Neuron (in vitro differentiated cells): ENCODE measurements at regions not wholly inside any gene's neighbourhood (a gene's known extent, or its start where the extent isn't known, plus 50 kb on each side); places are given as distances from the start of the nearest gene placed in this dataset.

Source experiments
- H2AFZ ChIP-seq: one replicate; pipeline ENCODE4 v1.6.1; 2013; ENCODE audit warnings: low read depth, mild to moderate bottlenecking, inconsistent platforms, low read length, moderate library complexity
- H3K27me3 ChIP-seq: one replicate; pipeline ENCODE4 v1.6.1; 2013; ENCODE audit warnings: low read length; ENCODE audit not compliant: insufficient read depth
- H3K36me3 ChIP-seq: one replicate; pipeline ENCODE4 v1.6.1; 2013; ENCODE audit warnings: low read length; ENCODE audit not compliant: insufficient read depth
- H3K4me1 ChIP-seq: one replicate; pipeline ENCODE4 v1.6.1; 2013; ENCODE audit warnings: low read length; ENCODE audit not compliant: insufficient read depth
- H3K4me3 ChIP-seq: 2 replicates; pipeline ENCODE4 v1.5.1; 2013; ENCODE audit warnings: mild to moderate bottlenecking, low read length, moderate library complexity
- H3K9me3 ChIP-seq: one replicate; pipeline ENCODE4 v1.6.1; 2013; ENCODE audit warnings: low read length

GRCh38 chr19:31498781-31499180 lies 149.5 kb upstream of the TSHZ3 start:
- Histone ChIP-seq H3K4me1 (no peaks in the 10 kb centered on the region), H3K36me3 (no peaks in the 10 kb centered on the region), H3K27me3 (no peaks in the 10 kb centered on the region), H3K9me3 (no peaks in the 10 kb centered on the region), H2AFZ (no peak overlapping the region), H3K4me3 (no peak overlapping the region)

DNA sequence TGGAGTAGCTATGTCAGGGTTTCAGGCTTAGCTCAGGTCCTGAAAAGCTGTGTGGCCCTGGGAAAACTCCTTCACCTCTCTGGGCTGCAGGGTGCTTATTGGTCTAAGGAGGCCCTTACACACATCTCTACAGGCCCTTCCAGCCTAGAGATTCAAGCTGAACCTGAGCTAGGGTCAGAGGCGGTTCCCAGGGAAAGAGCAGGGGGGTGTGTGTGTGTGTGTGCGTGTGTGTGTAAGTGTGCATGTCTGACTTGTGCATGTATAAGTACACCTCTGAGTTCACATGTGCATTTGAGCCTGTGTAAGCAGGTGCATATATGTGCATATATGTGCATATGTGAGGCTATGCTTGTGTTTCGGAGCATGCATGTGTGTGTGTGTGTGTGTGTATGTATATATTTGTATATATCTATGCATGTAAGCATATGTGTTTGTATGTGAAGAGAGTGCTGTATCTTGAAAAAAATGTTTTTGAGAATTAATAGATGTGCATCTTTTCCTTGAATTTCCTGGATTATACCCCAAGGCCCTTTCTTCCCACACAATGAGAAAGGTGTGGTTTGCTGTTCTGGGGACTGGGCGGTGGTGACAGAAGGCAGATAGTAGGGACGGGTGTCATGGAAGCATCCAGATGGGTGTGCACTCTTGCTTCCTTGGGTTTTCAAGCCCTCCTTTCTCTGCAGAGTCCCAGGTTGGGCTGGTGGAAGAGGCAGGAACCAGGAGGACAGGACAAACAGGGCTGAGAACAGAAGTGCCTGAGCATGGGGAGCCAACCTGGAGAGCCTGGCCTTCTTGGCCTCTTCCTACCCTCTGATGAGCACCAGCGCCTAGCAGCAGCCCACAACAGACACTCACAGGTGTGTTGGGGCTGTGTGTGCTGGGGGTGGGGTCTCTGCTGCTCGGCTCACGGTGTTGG lies 150.3 kb upstream of the TSHZ3 start:
- Histone ChIP-seq H3K4me3 (no peak overlapping the region), H3K9me3 (no peaks in the 10 kb centered on the region), H3K36me3 (no peaks in the 10 kb centered on the region), H3K4me1 (no peaks in the 10 kb centered on the region), H3K27me3 (no peaks in the 10 kb centered on the region), H2AFZ (no peak overlapping the region)

DNA sequence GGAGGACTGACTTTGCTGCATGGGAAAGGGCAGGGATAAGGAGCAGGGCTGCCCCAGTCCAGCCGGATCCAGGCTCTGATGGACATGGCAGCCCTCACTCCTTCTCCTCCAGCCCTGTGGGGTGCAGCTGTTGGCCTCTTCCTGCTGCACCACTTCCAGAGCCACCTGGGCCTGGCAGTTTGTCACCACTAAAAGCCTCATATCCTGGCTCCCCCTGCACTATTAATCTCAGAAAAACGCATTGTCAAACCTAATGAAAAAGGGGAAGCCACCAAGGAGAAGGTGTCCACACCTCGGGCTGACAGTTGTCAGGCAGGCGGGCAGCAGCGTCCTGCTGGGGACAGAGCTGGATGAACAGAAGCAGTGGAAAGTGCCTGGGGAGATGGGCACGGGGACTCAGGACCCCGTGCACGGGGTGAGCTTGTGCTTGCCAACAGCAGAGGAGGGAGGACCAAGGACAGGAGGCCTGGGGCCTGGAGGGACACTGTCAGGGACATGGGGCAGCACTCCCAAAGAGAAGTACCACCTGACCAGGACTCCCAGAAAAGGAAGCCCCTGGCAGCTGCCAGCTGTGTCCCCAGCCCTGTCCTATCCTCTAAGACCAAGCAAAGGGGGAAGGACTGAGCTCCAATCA lies 151.1 kb upstream of the TSHZ3 start:
- Histone ChIP-seq H3K36me3 (no peaks in the 10 kb centered on the region), H2AFZ (no peak overlapping the region), H3K9me3 (no peaks in the 10 kb centered on the region), H3K4me3 (no peak overlapping the region), H3K27me3 (no peaks in the 10 kb centered on the region), H3K4me1 (no peaks in the 10 kb centered on the region)

GRCh38 chr19:31500946-31501345 lies 151.7 kb upstream of the TSHZ3 start:
- Histone ChIP-seq H2AFZ (no peak overlapping the region), H3K27me3 (no peaks in the 10 kb centered on the region), H3K4me3 (no peak overlapping the region), H3K9me3 (no peaks in the 10 kb centered on the region), H3K36me3 (no peaks in the 10 kb centered on the region), H3K4me1 (no peaks in the 10 kb centered on the region)

GRCh38 chr19:31501427-31502195 lies 152.4 kb upstream of the TSHZ3 start:
- Histone ChIP-seq H3K36me3 (no peaks in the 10 kb centered on the region), H3K27me3 (no peaks in the 10 kb centered on the region), H3K9me3 (no peaks in the 10 kb centered on the region), H3K4me1 (no peaks in the 10 kb centered on the region), H2AFZ (no peak overlapping the region), H3K4me3 (no peak overlapping the region)

GRCh38 chr19:31502536-31503170 lies 153.4 kb upstream of the TSHZ3 start:
- Histone ChIP-seq H3K9me3 (no peaks in the 10 kb centered on the region), H3K36me3 (no peaks in the 10 kb centered on the region), H3K4me1 (no peaks in the 10 kb centered on the region), H3K4me3 (no peak overlapping the region), H3K27me3 (no peaks in the 10 kb centered on the region), H2AFZ (no peak overlapping the region)

DNA sequence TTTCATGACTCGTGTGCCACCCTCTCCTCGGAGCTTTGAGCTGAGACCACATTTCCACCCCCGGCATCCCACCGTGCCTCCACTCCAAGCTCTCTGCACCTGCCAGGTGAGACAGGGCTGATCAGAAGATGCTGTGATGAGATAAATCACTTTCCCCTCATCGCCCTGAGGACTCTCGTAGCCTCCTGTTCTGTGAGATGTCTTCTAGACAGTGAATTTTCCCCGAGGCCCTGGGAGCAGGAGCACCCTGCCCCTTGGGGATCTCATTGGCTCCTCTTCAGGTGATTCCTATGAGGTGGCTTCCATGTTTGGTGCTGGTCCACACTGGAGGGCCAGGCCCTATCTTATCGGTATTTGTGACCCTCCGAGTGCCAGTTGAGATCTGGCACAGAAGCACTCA lies 154.0 kb upstream of the TSHZ3 start:
- Histone ChIP-seq H3K9me3 (no peaks in the 10 kb centered on the region), H3K27me3 (no peaks in the 10 kb centered on the region), H3K4me3 (no peak overlapping the region), H3K4me1 (no peaks in the 10 kb centered on the region), H2AFZ (no peak overlapping the region), H3K36me3 (no peaks in the 10 kb centered on the region)

DNA sequence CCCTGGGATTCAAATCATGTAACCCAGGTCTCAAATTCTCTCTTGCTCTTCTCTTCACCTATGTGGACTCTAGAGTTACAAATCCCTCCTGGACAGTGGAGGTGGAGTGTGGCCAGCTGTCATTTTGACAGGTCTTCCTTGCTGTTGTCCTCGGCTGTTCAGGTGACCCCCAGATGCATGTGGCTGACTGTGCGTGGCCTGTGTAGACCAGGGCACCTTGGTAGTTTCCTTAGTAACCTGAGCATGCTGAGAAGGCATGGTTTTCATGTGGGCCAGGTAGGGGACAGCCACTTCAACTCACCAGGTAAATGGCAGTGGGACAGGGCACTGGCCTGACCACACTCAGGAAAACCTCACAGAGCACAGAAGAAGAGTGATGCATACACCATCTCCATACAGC lies 155.0 kb upstream of the TSHZ3 start:
- H3K27me3 ChIP-seq, result no peaks in the 10 kb centered on the region
- H3K36me3 ChIP-seq, result no peaks in the 10 kb centered on the region
- no peaks in the 10 kb centered on the region for H3K4me1 ChIP-seq
- H3K9me3 ChIP-seq, result no peaks in the 10 kb centered on the region
- H2AFZ ChIP-seq, result no peak overlapping the region
- H3K4me3 ChIP-seq, result no peak overlapping the region

DNA sequence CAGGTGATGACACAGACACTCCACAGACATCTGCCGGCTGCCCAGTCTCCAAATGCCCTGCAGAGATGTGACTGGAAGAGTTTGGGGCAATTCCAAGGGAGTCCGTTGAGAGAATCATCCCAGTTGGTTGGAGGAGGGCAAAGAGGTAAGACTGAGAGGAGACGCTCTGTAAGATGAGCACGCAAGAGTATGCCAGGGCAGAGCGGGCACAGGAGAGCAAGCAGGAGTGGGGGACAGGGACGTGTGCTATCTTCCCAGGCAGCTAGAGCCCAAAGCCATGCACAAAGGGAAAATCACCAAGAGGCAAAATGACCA lies 156.3 kb upstream of the TSHZ3 start:
- H3K9me3 ChIP-seq, result no peaks in the 10 kb centered on the region
- no peaks in the 10 kb centered on the region for H3K27me3 ChIP-seq
- no peaks in the 10 kb centered on the region for H3K4me1 ChIP-seq
- no peak overlapping the region for H2AFZ ChIP-seq
- no peaks in the 10 kb centered on the region for H3K36me3 ChIP-seq
- no peak overlapping the region for H3K4me3 ChIP-seq

- no peak overlapping the region for H3K4me3 ChIP-seq
These were observed 156.9 kb upstream of the TSHZ3 start for GRCh38 chr19:31506102-31506501.

GRCh38 chr19:31510635-31511034 lies 161.4 kb upstream of the TSHZ3 start:
- H3K4me1 ChIP-seq, result no peaks in the 10 kb centered on the region
- H2AFZ ChIP-seq, result no peak overlapping the region
- H3K36me3 ChIP-seq, result no peaks in the 10 kb centered on the region
- H3K9me3 ChIP-seq, result no peaks in the 10 kb centered on the region
- H3K4me3 ChIP-seq, result no peak overlapping the region
- H3K27me3 ChIP-seq, result no peaks in the 10 kb centered on the region

More at GRCh38 chr19:31506102-31506501, 156.9 kb upstream of the TSHZ3 start:
- Histone ChIP-seq H3K9me3 (no peaks in the 10 kb centered on the region), H3K36me3 (no peaks in the 10 kb centered on the region), H2AFZ (no peak overlapping the region), H3K4me1 (no peaks in the 10 kb centered on the region), H3K27me3 (no peaks in the 10 kb centered on the region)

DNA sequence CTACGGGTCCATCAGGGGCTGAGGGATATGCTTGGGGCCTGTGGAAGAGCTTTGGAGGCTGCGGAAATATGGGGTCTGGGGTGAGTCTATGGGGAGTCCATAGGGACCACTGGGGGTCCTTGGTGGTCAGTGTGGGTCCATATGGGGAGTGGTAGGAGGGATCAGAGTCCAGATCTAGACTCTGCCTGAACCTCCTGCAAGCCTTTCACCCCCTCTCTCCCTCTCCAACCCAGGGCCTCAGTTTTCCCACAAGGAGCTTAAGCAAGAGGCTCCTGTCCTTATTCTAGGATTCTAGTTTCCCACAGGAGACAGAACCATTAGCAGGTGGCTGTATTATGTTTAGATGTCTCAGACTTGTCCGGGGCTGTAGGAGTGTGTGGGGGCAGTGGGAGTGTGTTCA lies 161.9 kb upstream of the TSHZ3 start:
- Histone ChIP-seq H2AFZ (no peak overlapping the region), H3K4me3 (no peak overlapping the region), H3K4me1 (no peaks in the 10 kb centered on the region), H3K27me3 (no peaks in the 10 kb centered on the region), H3K36me3 (no peaks in the 10 kb centered on the region), H3K9me3 (no peaks in the 10 kb centered on the region)

- no peaks in the 10 kb centered on the region for H3K36me3 ChIP-seq
These were observed 162.5 kb upstream of the TSHZ3 start for GRCh38 chr19:31511696-31512095.

More at GRCh38 chr19:31511696-31512095, 162.5 kb upstream of the TSHZ3 start:
- no peaks in the 10 kb centered on the region for H3K27me3 ChIP-seq
- no peaks in the 10 kb centered on the region for H3K9me3 ChIP-seq
- H3K4me1 ChIP-seq, result no peaks in the 10 kb centered on the region
- H2AFZ ChIP-seq, result no peak overlapping the region
- no peak overlapping the region for H3K4me3 ChIP-seq
